Psoas muscle (tissue), 7 donors: ENCODE measurements at regions not wholly inside any gene's neighbourhood (a gene's known extent, or its start where the extent isn't known, plus 50 kb on each side); places are given as distances from the start of the nearest gene placed in this dataset.

Source experiments
- ATAC-seq, 4 donors: fragments of 200-7000 bp; cut with Tn5 transposase; one replicate each; pipeline ENCODE4 v1.9.1; 2020; ENCODE audit warnings: moderate library complexity in 3 of 4, mild to moderate bottlenecking in 2 of 4
- DNase-seq, 2 donors: peaks; one replicate each; pipeline ENCODE4 v3.0.0-alpha.2; 2020
- H3K27ac ChIP-seq: fragments of 200-600 bp; one replicate; pipeline ENCODE4 v1.8.0; 2022
- H3K27me3 ChIP-seq, 3 donors: fragments of 200-600 bp in 1 of 3; one replicate each; pipeline versions ENCODE4 v1.6.1 to v1.8.0; 2013 to 2022; ENCODE audit warnings: low read length in 2 of 3, mild to moderate bottlenecking in 2 of 3, moderate library complexity in 1 of 3; ENCODE audit not compliant: insufficient read depth in 3 of 3
- H3K36me3 ChIP-seq, 2 donors: fragments of 200-600 bp in 1 of 2; one replicate each; pipeline versions ENCODE4 v1.6.1 to v1.8.0; 2013 to 2022; ENCODE audit warnings: low read depth in 1 of 2, mild to moderate bottlenecking in 1 of 2, moderate library complexity in 1 of 2; ENCODE audit not compliant: insufficient read depth in 1 of 2
- H3K4me1 ChIP-seq: fragments of 200-600 bp; one replicate; pipeline ENCODE4 v1.8.0; 2022
- H3K4me3 ChIP-seq: fragments of 200-600 bp; one replicate; pipeline ENCODE4 v1.8.0; 2022; ENCODE audit warnings: mild to moderate bottlenecking
- H3K9me3 ChIP-seq: fragments of 200-600 bp; one replicate; pipeline ENCODE4 v1.8.0; 2022
- CTCF ChIP-seq: fragments of 200-600 bp; IDR thresholded peaks from one replicate; pipeline ENCODE4 v1.8.0; 2022; ENCODE audit warnings: antibody characterized with exemption
- WGBS, 3 donors: extraction: QIAGEN DNeasy Blood & Tissue Kit; methylation state at CpG; one replicate each; pipeline versions ENCODE4 v1.1.6 to v1.1.7; 2013; 5-methylcytosine and 5-hydroxymethylcytosine counted together
- intact Hi-C, 2 donors: fragments of 100-400 bp; cut with DNase I; formaldehyde crosslinking; loops; one replicate each; pipeline versions ENCODE4 v1.11.0 to v1.14.2; 2022
- donor health status: healthy with polysubstance abuse.
- donor health status: DM: no; HTN: no; CAD: no; lungs with moderate emphysema.
- donor health status: Bipolar disorder and iron deficiency.
- donor health status: healthy.
- donor health status: DM: yes; HTN: yes; CAD: no.
- donor health status: DM: no; HTN: no; CAD: no.
- donor health status: DM: yes; HTN: yes; CAD: no.

DNA sequence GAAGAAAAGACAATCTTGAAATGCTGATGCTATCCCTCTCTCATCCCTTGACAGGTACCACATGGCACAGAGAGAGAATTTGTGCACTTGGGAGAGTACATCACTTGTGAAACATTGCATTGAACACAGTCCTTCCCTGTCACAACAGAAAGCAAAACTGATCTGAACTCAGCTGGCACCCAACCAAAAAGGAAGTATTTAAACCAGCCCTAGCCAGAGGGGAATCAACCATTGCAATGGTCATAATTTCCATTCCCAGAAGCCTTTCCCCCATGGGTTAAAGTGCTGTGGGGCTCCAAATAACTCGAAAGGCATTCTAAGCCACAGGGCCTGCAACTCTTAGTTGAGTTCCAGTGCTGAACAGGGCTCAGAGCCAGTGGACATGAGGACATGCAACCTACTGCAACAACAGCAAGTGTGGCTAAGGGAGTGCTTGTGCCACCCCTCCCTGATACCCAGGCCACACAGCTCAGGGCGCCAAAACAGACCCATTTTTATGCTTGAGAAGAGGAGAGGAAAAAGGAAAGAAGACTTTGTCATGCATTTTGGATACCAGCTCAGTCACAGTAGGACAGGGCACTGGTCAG lies 530.8 kb upstream of the BCHE start:
- DNase-seq (no peak), ATAC-seq (no peak)
- no peaks in the 10 kb centered on the region for H3K9me3 ChIP-seq
- no peaks in the 10 kb centered on the region for H3K27me3 ChIP-seq
- H3K36me3 ChIP-seq: no peaks in the 10 kb centered on the region
- whole genome bisulfite sequencing, 3 donors: 35 to 52% (median 40%) methylated on average over 2 of the region's 2 CpGs
- intact Hi-C loops: no loop called here
- H3K4me1 ChIP-seq: no peaks in the 10 kb centered on the region
- no peak overlapping the region for H3K27ac ChIP-seq
- no peak overlapping the region for H3K4me3 ChIP-seq
- TF ChIP-seq CTCF: no peak

DNA sequence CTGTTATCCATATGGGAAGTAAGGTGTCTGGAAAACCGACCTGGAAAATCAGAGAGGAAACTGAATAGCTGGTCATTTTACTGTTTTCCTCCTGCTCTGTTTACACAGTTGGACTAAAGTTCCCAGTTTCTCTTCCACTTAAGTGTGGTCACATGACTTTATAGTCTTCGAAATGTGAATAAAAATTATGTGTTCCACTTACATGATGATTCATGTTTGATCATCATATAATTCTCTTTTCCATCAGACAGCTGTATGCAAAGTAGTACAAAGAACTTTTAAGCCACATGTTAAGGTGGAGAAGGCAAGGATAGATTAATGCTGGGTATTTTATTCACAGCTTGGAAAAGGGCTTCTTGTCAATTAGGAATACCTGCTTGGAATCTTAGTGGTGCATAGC lies 525.5 kb upstream of the BCHE start:
- intact Hi-C loops: no loop called here
- Histone ChIP-seq H3K27ac (no peak overlapping the region), H3K27me3 (no peaks in the 10 kb centered on the region), H3K4me1 (no peaks in the 10 kb centered on the region), H3K9me3 (no peaks in the 10 kb centered on the region), H3K36me3 (no peaks in the 10 kb centered on the region), H3K4me3 (no peak overlapping the region)
- WGBS, 3 donors: 53 to 62% (median 54%) methylated on average over 2 of the region's 2 CpGs
- no peak for TF ChIP-seq CTCF
- ATAC-seq (no peak), DNase-seq (no peak)

DNA sequence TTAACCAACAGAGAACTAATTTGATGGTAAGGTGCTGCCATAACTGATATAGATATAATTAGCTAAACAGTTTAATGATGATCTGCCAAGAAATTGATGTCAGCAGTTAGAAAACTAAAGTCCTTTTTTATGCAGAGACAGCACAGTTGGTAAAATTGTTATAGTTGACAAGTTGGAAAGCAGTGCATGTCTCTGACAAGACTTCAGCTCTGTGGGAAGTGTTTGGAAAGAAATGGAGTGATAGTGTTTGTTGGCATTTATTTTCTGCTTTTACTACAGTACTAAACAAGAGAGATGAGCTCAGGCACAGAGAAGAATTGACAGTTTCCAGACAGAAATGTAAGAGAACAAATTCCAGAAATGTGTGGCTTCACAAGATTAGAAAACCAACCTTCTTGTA lies 523.5 kb upstream of the BCHE start:
- DNase-seq (no peak), ATAC-seq (no peak)
- TF ChIP-seq CTCF: no peak
- H3K27me3 ChIP-seq: no peaks in the 10 kb centered on the region
- intact Hi-C loops: no loop called here
- no peak overlapping the region for H3K27ac ChIP-seq
- H3K36me3 ChIP-seq: no peaks in the 10 kb centered on the region
- H3K9me3 ChIP-seq: no peaks in the 10 kb centered on the region
- no peak overlapping the region for H3K4me3 ChIP-seq
- H3K4me1 ChIP-seq: no peaks in the 10 kb centered on the region

- H3K9me3 ChIP-seq: no peaks in the 10 kb centered on the region
- H3K36me3 ChIP-seq: no peaks in the 10 kb centered on the region
- H3K27me3 ChIP-seq: no peaks in the 10 kb centered on the region
- no peak overlapping the region for H3K4me3 ChIP-seq
- ATAC-seq (no peak), DNase-seq (no peak)
- WGBS, 3 donors: 16 to 35% (median 19%) methylated on average over 1 of the region's 1 CpG
- intact Hi-C loops: no loop called here
- H3K4me1 ChIP-seq: no peaks in the 10 kb centered on the region
- H3K27ac ChIP-seq: no peak overlapping the region
- TF ChIP-seq CTCF: no peak
Observed at GRCh38 chr3:166351461-166351860, 514.2 kb upstream of the BCHE start.

DNA sequence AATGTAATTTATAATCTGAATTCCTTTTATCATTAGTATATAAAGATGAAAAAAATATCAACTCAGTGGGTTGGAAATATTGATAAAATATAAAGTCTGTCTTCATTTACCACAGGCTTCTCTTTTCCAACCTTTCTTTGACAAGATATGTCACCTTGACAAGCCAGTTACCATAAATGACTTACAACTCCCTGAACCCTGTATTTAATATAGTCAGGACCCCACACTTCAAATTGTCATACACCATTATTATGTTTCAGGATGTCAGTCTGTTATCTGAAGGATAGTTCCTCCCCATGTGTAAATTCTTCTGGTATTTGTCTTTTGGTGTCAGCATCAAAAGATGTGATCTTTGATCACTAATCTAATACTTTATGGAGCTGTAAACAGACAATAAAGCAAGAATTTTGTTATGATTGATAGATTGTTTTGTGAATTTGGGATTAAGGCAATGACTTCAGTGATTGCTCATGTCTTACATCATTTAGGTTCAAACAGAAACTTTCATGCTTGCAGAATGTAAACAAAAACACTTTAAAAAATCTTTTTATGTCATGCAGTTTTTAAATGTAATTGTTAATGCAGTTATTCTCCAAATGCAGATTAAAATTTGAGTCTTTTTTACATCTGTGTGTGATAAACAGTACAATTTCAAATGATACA lies 503.5 kb upstream of the BCHE start:
- no peak overlapping the region for H3K27ac ChIP-seq
- no peaks in the 10 kb centered on the region for H3K9me3 ChIP-seq
- TF ChIP-seq CTCF: no peak
- ATAC-seq: no peak
- no peaks in the 10 kb centered on the region for H3K36me3 ChIP-seq
- no peaks in the 10 kb centered on the region for H3K4me1 ChIP-seq
- DNase-seq: no peak
- H3K27me3 ChIP-seq: no peaks in the 10 kb centered on the region
- no peak overlapping the region for H3K4me3 ChIP-seq
- intact Hi-C loops: no loop called here
